ENCODE measurements at regions not wholly inside any gene's neighbourhood (a gene's known extent, or its start where the extent isn't known, plus 50 kb on each side); places are given as distances from the start of the nearest gene placed in this dataset.
A peak's percentile ranks its signal among the peaks of the same experiment; 100 is the strongest.

DNA sequence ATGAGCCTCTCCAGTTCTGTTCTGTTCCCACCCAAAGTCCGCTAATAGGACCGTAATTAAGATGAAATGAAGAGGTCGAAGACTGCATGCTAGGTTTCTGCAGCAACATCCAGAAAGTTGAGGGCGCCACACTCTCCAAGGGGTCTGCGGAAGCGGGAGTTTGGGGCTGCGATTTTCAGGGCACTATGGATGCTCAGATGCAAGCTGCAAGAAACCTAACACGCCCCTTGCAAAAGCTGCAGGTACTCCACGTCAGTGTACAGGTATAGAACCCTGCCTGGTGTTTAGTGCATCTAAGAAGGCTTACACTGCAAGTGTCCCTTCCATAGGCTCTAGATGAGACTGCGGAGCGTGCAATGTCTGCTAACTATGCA is 61.4 kb downstream of the RHOXF2B start:
- Histone ChIP-seq H3F3A (replicated peaks; ENCODE audit: low read depth) (no peaks in the 10 kb centered on the region), H3K4me1 (ENCODE audit: insufficient read depth) (no peaks in the 10 kb centered on the region), H3K4me3 (peak overlapping the region; percentile 55), H3K36me3 (ENCODE audit: insufficient read depth) (no peaks in the 10 kb centered on the region), H3K9me2 (ENCODE audit: insufficient read depth) (no peaks in the 10 kb centered on the region), H3K4me2 (peak overlapping the region; percentile 81), H2AFZ (no peak overlapping the region), H3K27me3 (ENCODE audit: insufficient read depth) (peaks cover 88% of the 10 kb centered on the region), H3K27ac (ENCODE audit: low read depth) (no peak overlapping the region), H3K79me2 (replicated peaks; ENCODE audit: insufficient read depth) (no peaks in the 10 kb centered on the region), H4K20me1 (replicated peaks; ENCODE audit: insufficient read depth) (no peaks in the 10 kb centered on the region)
- peaks cover 5% of the 10 kb centered on the region; the same call in 1 of the 3 replicates for H3K4me1 Mint-ChIP-seq
- ATAC-seq (no peak), DNase-seq (ENCODE audit: low spot score) (no peak)
- peaks cover 53% of the 10 kb centered on the region for H3K27me3 Mint-ChIP-seq (ENCODE audit: insufficient read depth, low read depth, poor library complexity)
- no peaks in the 10 kb centered on the region for H3K9me3 Mint-ChIP-seq
- TF ChIP-seq EZH2 (IDR thresholded peaks at IDR 0.05; ENCODE audit: low read depth, unreplicated experiment) = peak; percentile 70
- TF ChIP-seq, protein P1, sequence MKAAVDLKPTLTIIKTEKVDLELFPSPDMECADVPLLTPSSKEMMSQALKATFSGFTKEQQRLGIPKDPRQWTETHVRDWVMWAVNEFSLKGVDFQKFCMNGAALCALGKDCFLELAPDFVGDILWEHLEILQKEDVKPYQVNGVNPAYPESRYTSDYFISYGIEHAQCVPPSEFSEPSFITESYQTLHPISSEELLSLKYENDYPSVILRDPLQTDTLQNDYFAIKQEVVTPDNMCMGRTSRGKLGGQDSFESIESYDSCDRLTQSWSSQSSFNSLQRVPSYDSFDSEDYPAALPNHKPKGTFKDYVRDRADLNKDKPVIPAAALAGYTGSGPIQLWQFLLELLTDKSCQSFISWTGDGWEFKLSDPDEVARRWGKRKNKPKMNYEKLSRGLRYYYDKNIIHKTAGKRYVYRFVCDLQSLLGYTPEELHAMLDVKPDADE (IDR thresholded peaks at IDR 0.05) = no peak
- no peak overlapping the region for H3K27ac Mint-ChIP-seq
- H3K4me3 Mint-ChIP-seq = peak overlapping the region; percentile 78
- H3K36me3 Mint-ChIP-seq (ENCODE audit: low read depth) = no peaks in the 10 kb centered on the region

DNA sequence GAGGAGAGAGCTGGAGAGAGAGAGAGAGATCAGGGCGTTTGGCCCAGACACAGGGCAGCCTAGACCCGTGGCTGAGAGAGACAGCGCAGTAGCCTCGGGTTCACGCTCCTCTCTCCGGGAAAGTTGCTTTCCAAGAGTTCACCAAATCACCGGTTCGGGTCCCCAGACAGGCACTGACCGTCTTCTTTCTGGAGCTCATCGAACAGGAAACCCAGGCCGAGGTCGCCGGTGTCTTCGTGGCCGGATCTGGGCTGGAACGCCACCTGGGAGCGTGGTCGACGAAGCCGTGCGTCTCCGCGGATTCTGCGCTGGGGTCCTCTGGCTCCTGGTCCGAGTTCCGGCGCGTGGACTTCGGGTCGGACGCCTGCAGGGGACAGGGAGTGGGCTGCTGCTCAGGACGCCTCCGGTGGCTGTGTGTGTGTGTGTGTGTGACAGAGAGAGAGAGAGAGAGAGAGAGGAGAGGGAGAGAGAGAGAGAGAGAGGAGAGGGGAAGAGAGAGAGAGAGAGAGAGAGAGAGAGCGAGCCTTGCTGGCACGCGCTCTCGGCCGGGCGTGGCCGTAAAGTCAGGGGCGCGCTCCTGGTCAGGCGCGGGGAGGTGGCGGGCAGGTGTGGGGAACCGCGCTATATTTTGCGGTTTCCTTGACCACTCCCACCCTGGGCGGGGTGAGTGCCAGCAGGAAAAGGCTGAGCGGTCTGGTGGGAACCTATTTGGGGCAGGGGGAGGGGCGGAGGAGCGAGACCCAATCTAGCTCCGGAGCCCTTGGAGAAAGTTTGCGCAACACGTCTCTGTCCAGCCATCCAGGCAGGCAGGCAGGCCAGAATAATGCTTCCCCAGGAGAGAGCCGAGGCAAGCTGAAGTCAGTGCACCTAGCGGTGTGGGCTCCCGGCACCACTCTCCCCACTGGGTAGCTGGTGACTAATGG is 62.1 kb downstream of the RHOXF2B start:
- H4K20me1 ChIP-seq (replicated peaks; ENCODE audit: insufficient read depth) = no peaks in the 10 kb centered on the region
- H3K4me2 ChIP-seq = peak overlapping the region; percentile 81
- H3K27me3 ChIP-seq (ENCODE audit: insufficient read depth) = peaks cover 94% of the 10 kb centered on the region
- Mint-ChIP-seq H3K9me3 (no peaks in the 10 kb centered on the region), H3K27me3 (ENCODE audit: insufficient read depth, low read depth, poor library complexity) (peaks cover 53% of the 10 kb centered on the region), H3K36me3 (ENCODE audit: low read depth) (no peaks in the 10 kb centered on the region), H3K4me3 (peak overlapping the region; percentile 78), H3K27ac (no peak overlapping the region), H3K4me1 (peaks cover 5% of the 10 kb centered on the region; the same call in 1 of the 3 replicates)
- H3K9me2 ChIP-seq (ENCODE audit: insufficient read depth) = no peaks in the 10 kb centered on the region
- ATAC-seq (peak; percentile 71), DNase-seq (ENCODE audit: low spot score) (peak; percentile 52)
- no peaks in the 10 kb centered on the region for H3K4me1 ChIP-seq (ENCODE audit: insufficient read depth)
- no peak overlapping the region for H3K27ac ChIP-seq (ENCODE audit: low read depth)
- peak overlapping the region; percentile 55 for H3K4me3 ChIP-seq
- H3K79me2 ChIP-seq (replicated peaks; ENCODE audit: insufficient read depth) = no peaks in the 10 kb centered on the region
- H3F3A ChIP-seq (replicated peaks; ENCODE audit: low read depth) = no peaks in the 10 kb centered on the region
- no peaks in the 10 kb centered on the region for H3K36me3 ChIP-seq (ENCODE audit: insufficient read depth)
- peak overlapping the region; percentile 83 for H2AFZ ChIP-seq
- peak; percentile 38 for TF ChIP-seq EZH2 (IDR thresholded peaks at IDR 0.05; ENCODE audit: low read depth, unreplicated experiment)
- no peak for TF ChIP-seq EZH2phosphoT487 (IDR thresholded peaks at IDR 0.05; ENCODE audit: unreplicated experiment)

- Histone ChIP-seq H3F3A (replicated peaks; ENCODE audit: low read depth) (no peaks in the 10 kb centered on the region), H3K9me2 (ENCODE audit: insufficient read depth) (no peaks in the 10 kb centered on the region), H3K27me3 (ENCODE audit: insufficient read depth) (peaks cover 98% of the 10 kb centered on the region), H2AFZ (peak overlapping the region; percentile 83), H3K4me2 (peak overlapping the region; percentile 81), H3K4me1 (ENCODE audit: insufficient read depth) (no peaks in the 10 kb centered on the region), H3K27ac (ENCODE audit: low read depth) (no peak overlapping the region), H4K20me1 (replicated peaks; ENCODE audit: insufficient read depth) (no peaks in the 10 kb centered on the region), H3K36me3 (ENCODE audit: insufficient read depth) (no peaks in the 10 kb centered on the region), H3K4me3 (peak overlapping the region; percentile 55), H3K79me2 (replicated peaks; ENCODE audit: insufficient read depth) (no peaks in the 10 kb centered on the region)
- DNase-seq (ENCODE audit: low spot score) = peak; percentile 32
- Mint-ChIP-seq H3K4me1 (peaks cover 5% of the 10 kb centered on the region; the same call in 1 of the 3 replicates), H3K27ac (no peak overlapping the region), H3K4me3 (peak overlapping the region; percentile 78), H3K27me3 (ENCODE audit: insufficient read depth, low read depth, poor library complexity) (peaks cover 58% of the 10 kb centered on the region), H3K9me3 (no peaks in the 10 kb centered on the region), H3K36me3 (ENCODE audit: low read depth) (no peaks in the 10 kb centered on the region)
- no peak for TF ChIP-seq CREB1 (CRISPR knock-in tag; IDR thresholded peaks at IDR 0.05; ENCODE audit: low read depth)
- TF ChIP-seq, protein P1 (IDR thresholded peaks at IDR 0.05) = no peak
- TF ChIP-seq EZH2 (IDR thresholded peaks at IDR 0.05; ENCODE audit: low read depth, unreplicated experiment) = peak; percentile 44
- TF ChIP-seq JUNB (IDR thresholded peaks at IDR 0.05; ENCODE audit: unreplicated experiment) = no peak
- TF ChIP-seq CTCF (conservative IDR thresholded peaks at IDR 0.05; ENCODE audit: low read depth in 2 of 2) = no peak
- no peak for TF ChIP-seq ZNF114 (CRISPR knock-in tag; IDR thresholded peaks at IDR 0.05)
- ATAC-seq = peak; percentile 64
Measured at GRCh38 chrX:120014354-120015130, 62.9 kb downstream of the RHOXF2B start.
